Stimulated activated CD4-positive, alpha-beta T cell treated with anti-CD3 and anti-CD28 coated beads, Interleukin-1b, Interleukin-23, amount 100 ng/mL, for 24 hours (primary cell): ENCODE measurements at regions not wholly inside any gene's neighbourhood (a gene's known extent, or its start where the extent isn't known, plus 50 kb on each side); places are given as distances from the start of the nearest gene placed in this dataset.

ENCODE experiments used
- DNase-seq, 4 experiments: peaks; one replicate each; pipeline ENCODE4 v3.0.0-alpha.2; 2020; ENCODE audit warnings: low read depth in 4 of 4, low spot score in 1 of 4

DNA sequence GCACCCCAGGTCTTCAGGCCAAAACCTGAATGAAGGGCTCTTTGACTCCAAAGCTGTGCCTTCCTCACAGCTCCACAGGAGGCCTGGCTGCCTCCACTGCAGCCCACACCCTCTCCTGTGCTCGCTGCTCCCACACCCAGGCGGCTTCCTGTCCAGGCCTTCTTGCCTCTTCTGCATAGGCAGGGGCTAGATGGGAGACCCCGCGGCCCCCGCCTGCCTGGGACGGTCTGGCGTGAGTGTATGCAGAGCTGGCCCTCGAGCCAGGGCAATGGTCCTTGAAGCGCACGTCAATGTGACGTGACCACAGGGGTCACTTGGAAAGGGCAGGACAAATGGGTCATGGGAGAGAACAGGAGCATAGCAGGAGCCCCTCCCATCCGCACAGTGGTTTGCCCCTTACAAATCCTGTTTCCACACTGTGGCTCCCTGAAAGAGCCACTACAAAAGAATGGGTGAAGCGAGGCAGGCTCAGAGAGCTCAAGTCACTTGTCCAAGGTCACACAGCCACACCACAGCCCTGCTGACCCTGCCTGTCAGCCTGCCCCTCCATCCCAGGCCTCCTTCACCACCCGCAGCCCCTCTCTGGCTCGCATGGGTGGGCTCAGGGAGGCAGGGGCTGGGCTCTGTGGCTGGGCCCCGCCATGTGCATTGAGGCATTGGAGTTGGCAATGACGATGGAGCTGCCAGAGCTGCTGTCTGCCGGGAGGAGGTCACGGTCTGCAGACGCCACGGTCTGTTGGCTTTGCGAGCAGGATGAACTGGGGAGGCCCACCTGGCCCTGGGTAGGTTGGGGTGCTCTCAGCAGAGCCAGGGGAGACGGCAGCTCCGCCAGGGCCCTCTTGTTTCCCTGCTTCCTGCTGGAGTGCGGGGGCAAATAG lies 71.2 kb upstream of the WNT11 start:
- DNase-seq, result no peak

GRCh38 chr11:76276781-76277155 lies 70.5 kb upstream of the WNT11 start:
- no peak for DNase-seq

GRCh38 chr11:76276046-76276780 lies 69.9 kb upstream of the WNT11 start:
- no peak for DNase-seq

DNA sequence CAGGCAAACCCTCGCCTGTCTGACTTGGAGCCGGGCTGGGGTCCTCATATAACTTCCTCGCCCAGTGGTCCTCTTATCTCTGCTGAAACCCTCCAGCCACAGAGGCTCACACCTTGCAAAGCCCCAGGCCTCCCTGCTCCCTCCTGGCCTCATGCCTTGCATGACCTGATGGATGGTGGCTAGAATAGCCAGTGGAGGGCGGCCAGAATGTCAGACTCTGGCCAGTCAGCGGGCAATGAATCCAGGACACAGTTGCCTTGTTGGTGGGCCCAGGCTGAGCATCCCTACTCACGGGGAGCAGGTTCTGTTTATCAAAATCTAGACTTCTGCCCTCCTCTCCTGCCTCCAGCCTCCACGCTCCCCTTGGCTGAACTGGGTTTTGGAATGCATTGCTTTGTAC lies 69.1 kb upstream of the WNT11 start:
- no peak for DNase-seq

DNA sequence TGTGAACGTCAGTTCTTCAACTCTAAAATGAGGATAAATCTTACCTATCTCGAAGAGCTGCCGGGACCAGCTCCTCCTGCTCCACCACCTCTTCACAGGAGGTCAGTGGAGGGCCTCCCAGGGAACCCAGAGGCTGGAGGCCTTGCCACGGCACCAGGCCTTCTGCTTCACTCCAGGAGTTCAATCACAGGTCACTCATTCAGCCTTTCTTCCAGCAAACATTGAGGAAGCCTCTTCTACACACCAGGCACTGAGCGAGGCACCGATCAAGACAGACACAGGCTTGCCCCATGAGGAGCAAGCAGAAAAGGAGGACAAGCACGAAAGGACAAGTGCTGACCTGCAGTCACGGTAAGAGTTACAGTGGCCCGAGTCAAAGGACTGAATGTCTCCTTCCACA lies 64.8 kb upstream of the WNT11 start:
- DNase-seq, result no peak

GRCh38 chr11:76270389-76270788 lies 64.1 kb upstream of the WNT11 start:
- no peak for DNase-seq

- DNase-seq, result no peak
Observed at GRCh38 chr11:76269661-76270261, 63.5 kb upstream of the WNT11 start.

GRCh38 chr11:76269247-76269646 lies 62.9 kb upstream of the WNT11 start:
- no peak for DNase-seq

DNA sequence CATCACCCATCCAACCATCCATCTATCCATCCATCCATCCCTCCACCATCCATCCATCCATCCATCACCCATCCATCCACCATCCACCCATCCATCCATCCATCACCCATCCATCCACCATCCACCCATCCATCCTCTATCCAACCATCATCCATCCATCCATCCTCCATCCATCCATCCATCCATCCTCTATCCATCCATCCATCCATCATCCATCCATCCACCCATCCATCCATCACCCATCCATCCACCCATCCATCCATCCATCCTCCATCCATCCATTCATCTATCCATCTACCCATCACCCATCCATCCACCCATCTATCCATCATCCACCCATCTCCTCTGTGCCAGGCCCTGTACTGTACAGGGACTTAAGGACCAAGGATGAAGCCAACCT lies 62.2 kb upstream of the WNT11 start:
- no peak for DNase-seq

DNA sequence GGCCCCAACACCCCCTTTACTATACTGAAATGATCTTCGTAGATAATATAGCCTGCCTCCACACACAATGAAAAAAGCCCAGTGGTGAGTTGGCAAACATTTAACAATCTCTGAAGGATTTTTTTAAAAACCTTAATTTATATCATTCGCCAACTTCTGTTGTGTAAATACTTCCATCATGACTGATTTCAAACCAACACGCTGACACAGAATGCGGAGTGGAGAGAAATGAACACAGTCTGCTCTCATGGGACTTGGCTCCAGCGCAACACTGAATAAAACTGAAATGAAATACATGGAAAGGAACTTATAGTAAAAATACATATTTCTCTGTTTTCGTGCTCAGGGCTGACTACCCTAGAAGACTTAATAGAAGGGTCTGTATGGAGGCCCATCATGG lies 61.3 kb upstream of the WNT11 start:
- DNase-seq, result no peak

DNA sequence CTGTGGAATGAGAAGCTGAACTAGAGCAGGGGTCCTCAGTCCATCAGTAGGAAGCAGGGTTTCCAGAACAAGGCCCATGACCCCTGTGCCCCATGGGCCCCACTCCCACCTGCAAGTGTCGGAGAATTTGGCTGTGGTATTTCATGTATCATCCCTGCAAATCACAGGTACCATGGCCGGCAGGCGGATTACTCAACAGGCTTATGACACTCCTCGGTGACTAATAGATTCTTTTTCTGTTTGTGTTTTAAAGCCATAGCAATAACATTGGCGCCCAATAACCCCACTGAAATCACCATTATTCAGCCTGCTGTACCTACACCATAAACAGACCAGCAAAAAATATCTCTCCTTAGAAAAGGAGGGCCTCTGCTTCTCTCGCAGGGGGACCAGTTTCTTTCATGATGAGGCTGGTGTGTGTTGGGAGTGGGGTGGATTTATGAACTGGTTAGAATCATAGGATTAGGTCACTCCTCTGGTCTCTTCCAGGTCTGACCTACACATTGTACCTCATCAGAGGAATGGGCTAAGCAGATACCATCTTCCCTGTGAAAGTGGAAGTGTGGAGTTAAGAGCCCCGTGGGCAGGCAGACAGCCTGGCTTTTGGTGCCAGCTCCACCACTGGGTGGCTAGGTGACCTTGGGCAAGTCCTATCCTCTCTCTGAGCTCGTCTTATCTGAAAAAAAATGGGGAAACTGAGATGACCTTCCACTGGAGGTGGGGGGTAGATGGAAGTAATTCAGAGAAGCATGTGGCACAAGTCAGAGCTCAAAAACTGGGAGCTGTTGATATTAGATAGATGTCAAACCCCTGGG lies 60.2 kb upstream of the WNT11 start:
- no peak for DNase-seq

DNA sequence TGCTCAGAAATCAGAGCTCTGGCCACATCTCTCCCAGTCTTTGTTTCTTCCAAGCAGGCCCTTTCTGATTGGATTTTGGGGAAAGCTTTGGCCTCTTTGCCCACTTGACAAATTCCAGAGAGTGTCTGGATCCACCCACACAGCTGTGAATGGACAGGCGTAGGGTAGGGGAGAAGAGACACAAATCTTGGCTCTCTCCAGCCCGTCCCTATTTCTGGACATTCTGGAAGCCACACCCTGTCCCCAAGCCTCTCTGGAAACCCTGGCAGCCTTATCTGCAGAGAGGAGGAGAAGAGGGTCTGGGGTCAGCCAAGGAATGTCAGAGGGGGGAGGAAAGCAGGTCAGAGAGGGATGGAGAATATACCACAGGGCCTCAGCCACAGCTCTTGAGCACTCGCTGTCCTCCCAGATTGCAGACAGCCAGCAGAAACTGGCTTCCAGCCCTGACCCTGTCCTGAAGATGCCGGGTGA lies 59.5 kb upstream of the WNT11 start:
- DNase-seq, result no peak

DNA sequence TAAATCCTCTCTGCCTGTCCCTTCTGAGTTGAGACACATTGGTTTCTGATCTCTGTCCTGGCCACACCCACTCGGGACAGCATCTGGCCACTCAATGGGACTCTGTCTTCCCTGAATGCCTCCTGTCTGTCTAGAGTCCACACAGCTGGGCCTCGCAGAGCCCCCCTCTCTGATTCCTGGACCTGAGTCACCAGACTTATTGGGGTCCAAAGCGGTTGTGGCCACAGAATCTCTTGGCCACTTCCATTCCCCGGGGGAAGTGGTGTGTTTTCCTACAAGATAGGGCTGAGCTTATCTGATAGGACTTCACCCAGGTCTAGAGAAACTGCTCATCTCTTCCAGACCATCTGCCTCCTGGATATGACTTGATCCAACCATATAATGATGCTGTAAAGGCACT lies 57.4 kb upstream of the WNT11 start:
- DNase-seq, result no peak

DNA sequence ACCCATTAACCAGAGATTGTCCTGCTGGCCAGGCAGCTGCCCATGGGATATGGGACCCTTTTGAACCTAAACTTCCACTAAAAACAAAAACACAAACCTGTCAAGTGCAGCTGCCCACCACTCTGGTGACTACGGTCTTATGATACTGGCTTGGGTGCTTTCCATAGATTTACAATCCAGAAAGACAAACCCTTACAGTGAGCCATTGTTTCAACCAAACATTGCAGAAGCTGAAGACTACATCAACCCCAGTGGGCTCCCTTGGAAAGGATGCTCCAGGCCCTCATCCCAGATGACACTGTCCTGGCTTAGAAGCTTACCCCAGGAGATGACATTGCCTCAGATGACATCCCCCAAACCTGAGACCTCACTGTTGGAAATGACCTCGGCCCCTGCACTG lies 56.9 kb upstream of the WNT11 start:
- no peak for DNase-seq

DNA sequence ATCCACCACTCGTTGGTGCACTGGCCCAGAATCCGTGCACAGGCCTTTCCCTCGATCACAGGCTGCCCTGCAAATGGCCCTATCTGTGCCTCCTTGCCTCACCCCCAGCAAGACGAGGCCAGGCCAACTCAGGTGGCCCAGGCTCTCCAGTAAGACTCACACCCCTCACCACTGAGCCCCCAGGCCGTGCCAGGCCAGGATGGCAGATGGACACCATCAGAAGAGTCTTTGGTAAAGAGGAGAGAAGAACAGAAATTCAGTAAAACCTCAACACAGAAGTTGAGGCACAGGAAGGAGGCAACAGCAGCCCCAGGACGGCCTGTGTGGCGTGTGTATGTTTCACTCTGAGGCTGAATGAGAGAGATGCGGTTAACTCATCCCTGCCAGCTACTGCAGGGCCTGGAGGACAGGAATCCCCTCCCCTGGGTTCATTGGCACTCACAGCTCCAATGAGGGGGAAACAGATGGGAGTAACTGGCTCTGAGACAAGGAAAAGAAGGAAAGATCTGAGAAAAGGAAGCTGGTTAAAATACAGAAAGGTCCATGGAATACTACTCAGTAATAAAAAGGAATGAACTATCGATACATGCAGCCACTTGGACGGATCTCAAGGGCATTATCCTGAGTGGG lies 54.1 kb upstream of the WNT11 start:
- DNase-seq, result no peak

GRCh38 chr11:76259299-76259908 lies 53.1 kb upstream of the WNT11 start:
- no peak for DNase-seq

GRCh38 chr11:76257074-76257719 lies 50.9 kb upstream of the WNT11 start:
- no peak for DNase-seq

GRCh38 chr11:76256448-76256847 lies 50.1 kb upstream of the WNT11 start:
- DNase-seq, result no peak
